Thyroid gland (tissue), 4 donors: ENCODE measurements at regions not wholly inside any gene's neighbourhood (a gene's known extent, or its start where the extent isn't known, plus 50 kb on each side); places are given as distances from the start of the nearest gene placed in this dataset.

ENCODE experiments used
- CTCF ChIP-seq, 6 experiments: fragments of 200-600 bp in 3 of 6; fragments of 450-650 bp in 3 of 6; sonication (generic) in 3 of 6; IDR thresholded peaks; one replicate each; pipeline ENCODE4 v1.5.1; 2016 to 2019; ENCODE audit warnings: antibody characterized with exemption in 6 of 6, mild to moderate bottlenecking in 2 of 6, inconsistent platforms in 1 of 6, moderate library complexity in 1 of 6
- POLR2A ChIP-seq, 2 donors: fragments of 450-650 bp; IDR thresholded peaks; one replicate each; pipeline ENCODE4 v1.6.1; 2017; ENCODE audit warnings: antibody characterized with exemption in 2 of 2, mild to moderate bottlenecking in 2 of 2, moderate library complexity in 1 of 2

- TF ChIP-seq POLR2A (IDR thresholded peaks at IDR 0.05) = no peak
- TF ChIP-seq CTCF (IDR thresholded peaks at IDR 0.05) = no peak
Measured at GRCh38 chr16:54690710-54691109, 240.0 kb upstream of the IRX5 start.
